ENCODE measurements at regions not wholly inside any gene's neighbourhood (a gene's known extent, or its start where the extent isn't known, plus 50 kb on each side); places are given as distances from the start of the nearest gene placed in this dataset.

- H3K27me3 ChIP-seq (ENCODE audit: low read length), result no peaks in the 10 kb centered on the region; the same call in 1 of the 2 replicates
- TF ChIP-seq CTCF (IDR thresholded peaks at IDR 0.05; ENCODE audit: insufficient read depth, low read length, poor library complexity, severe bottlenecking) (no peak), EZH2phosphoT487 (conservative IDR thresholded peaks at IDR 0.05; ENCODE audit: low read length) (no peak)
- H3K9me2 ChIP-seq (replicated peaks; ENCODE audit: insufficient read depth, low read length), result no peaks in the 10 kb centered on the region
- H3F3A ChIP-seq (ENCODE audit: insufficient read depth), result no peaks in the 10 kb centered on the region
- no peak overlapping the region for H3K4me2 ChIP-seq (ENCODE audit: low read depth, low read length, poor library complexity, severe bottlenecking)
- H3K27ac ChIP-seq (ENCODE audit: low read depth, low read length), result no peak overlapping the region
- H3K9ac ChIP-seq (ENCODE audit: low read length), result no peak overlapping the region
- no peaks in the 10 kb centered on the region for H4K20me1 ChIP-seq (ENCODE audit: low read depth, low read length)
- H2AFZ ChIP-seq (ENCODE audit: low read depth, low read length, severe bottlenecking), result no peak overlapping the region
- H3K36me3 ChIP-seq (ENCODE audit: low read length), result no peaks in the 10 kb centered on the region
- H3K4me3 ChIP-seq (ENCODE audit: insufficient read depth, low read length, poor library complexity, severe bottlenecking), result no peak overlapping the region
- H3K79me2 ChIP-seq (ENCODE audit: insufficient read depth, low read length), result no peaks in the 10 kb centered on the region
- H3K9me3 ChIP-seq (ENCODE audit: insufficient read depth, low read length), result no peaks in the 10 kb centered on the region
Measured at GRCh38 chr7:12802070-12802469, 114.6 kb downstream of the ARL4A start.

GRCh38 chr7:12803542-12803941 is 116.1 kb downstream of the ARL4A start:
- H3K27me3 ChIP-seq (ENCODE audit: low read length), result no peaks in the 10 kb centered on the region; the same call in 1 of the 2 replicates
- no peak overlapping the region for H3K9ac ChIP-seq (ENCODE audit: low read length)
- no peak overlapping the region for H3K27ac ChIP-seq (ENCODE audit: low read depth, low read length)
- no peaks in the 10 kb centered on the region for H3K9me2 ChIP-seq (replicated peaks; ENCODE audit: insufficient read depth, low read length)
- H2AFZ ChIP-seq (ENCODE audit: low read depth, low read length, severe bottlenecking), result no peak overlapping the region
- no peaks in the 10 kb centered on the region for H3K79me2 ChIP-seq (ENCODE audit: insufficient read depth, low read length)
- no peaks in the 10 kb centered on the region for H3F3A ChIP-seq (ENCODE audit: insufficient read depth)
- H3K36me3 ChIP-seq (ENCODE audit: low read length), result no peaks in the 10 kb centered on the region
- no peaks in the 10 kb centered on the region for H3K9me3 ChIP-seq (ENCODE audit: insufficient read depth, low read length)
- no peak overlapping the region for H3K4me3 ChIP-seq (ENCODE audit: insufficient read depth, low read length, poor library complexity, severe bottlenecking)
- TF ChIP-seq CTCF (IDR thresholded peaks at IDR 0.05; ENCODE audit: insufficient read depth, low read length, poor library complexity, severe bottlenecking) (no peak), EZH2phosphoT487 (conservative IDR thresholded peaks at IDR 0.05; ENCODE audit: low read length) (no peak)
- no peaks in the 10 kb centered on the region for H4K20me1 ChIP-seq (ENCODE audit: low read depth, low read length)
- no peak overlapping the region for H3K4me2 ChIP-seq (ENCODE audit: low read depth, low read length, poor library complexity, severe bottlenecking)

GRCh38 chr7:12805518-12805928 is 118.1 kb downstream of the ARL4A start:
- Histone ChIP-seq H3K4me2 (ENCODE audit: low read depth, low read length, poor library complexity, severe bottlenecking) (no peak overlapping the region), H3K27ac (ENCODE audit: low read depth, low read length) (no peak overlapping the region), H3K9me3 (ENCODE audit: insufficient read depth, low read length) (no peaks in the 10 kb centered on the region), H3K9me2 (replicated peaks; ENCODE audit: insufficient read depth, low read length) (no peaks in the 10 kb centered on the region), H3K9ac (ENCODE audit: low read length) (no peak overlapping the region), H4K20me1 (ENCODE audit: low read depth, low read length) (no peaks in the 10 kb centered on the region), H3K36me3 (ENCODE audit: low read length) (no peaks in the 10 kb centered on the region), H3K27me3 (ENCODE audit: low read length) (no peaks in the 10 kb centered on the region; the same call in 1 of the 2 replicates), H2AFZ (ENCODE audit: low read depth, low read length, severe bottlenecking) (no peak overlapping the region), H3F3A (ENCODE audit: insufficient read depth) (no peaks in the 10 kb centered on the region), H3K79me2 (ENCODE audit: insufficient read depth, low read length) (no peaks in the 10 kb centered on the region), H3K4me3 (ENCODE audit: insufficient read depth, low read length, poor library complexity, severe bottlenecking) (no peak overlapping the region)
- no peak for TF ChIP-seq CTCF (IDR thresholded peaks at IDR 0.05; ENCODE audit: insufficient read depth, low read length, poor library complexity, severe bottlenecking)
- TF ChIP-seq EZH2phosphoT487 (conservative IDR thresholded peaks at IDR 0.05; ENCODE audit: low read length), result no peak

Data from SU-DHL-6 (cell line).